Activated CD4-positive, alpha-beta memory T cell treated with anti-CD3 and anti-CD28 coated beads, Interleukin-2, amount 10 ng/mL, durations not matched to agents 7 days and 5 days (primary cell): ENCODE measurements at regions not wholly inside any gene's neighbourhood (a gene's known extent, or its start where the extent isn't known, plus 50 kb on each side); places are given as distances from the start of the nearest gene placed in this dataset.

Experiments used
- CTCF ChIA-PET: fragments of 350-600 bp; sonication (Branson Sonifier 250); formaldehyde crosslinking; loops from one replicate; lab custom pipeline; 2021; ENCODE audit warnings: antibody characterized with exemption, inconsistent platforms; lab: Charles Lee
- POLR2A ChIA-PET: fragments of 350-600 bp; sonication (Branson Sonifier 250); formaldehyde crosslinking; loops from one replicate; lab custom pipeline; 2021; ENCODE audit warnings: antibody characterized with exemption; lab: Charles Lee
- DNase-seq: peaks from one replicate; pipeline ENCODE4 v3.0.0-alpha.2; 2020
- H3K27ac Mint-ChIP-seq: one replicate; pipeline ENCODE4 v1.8.0; 2021; ENCODE audit warnings: mild to moderate bottlenecking, mixed read lengths
- H3K27me3 Mint-ChIP-seq: one replicate; pipeline ENCODE4 v1.8.0; 2021; ENCODE audit warnings: mixed read lengths
- H3K36me3 Mint-ChIP-seq: one replicate; pipeline ENCODE4 v1.8.0; 2021; ENCODE audit warnings: low read depth, mixed read lengths
- H3K4me1 Mint-ChIP-seq: one replicate; pipeline ENCODE4 v1.8.0; 2021; ENCODE audit warnings: mixed read lengths
- H3K4me3 Mint-ChIP-seq: one replicate; pipeline ENCODE4 v1.8.0; 2021; ENCODE audit warnings: mild to moderate bottlenecking, mixed read lengths
- H3K9me3 Mint-ChIP-seq: one replicate; pipeline ENCODE4 v1.8.0; 2021; ENCODE audit warnings: mixed read lengths

GRCh38 chr2:8165550-8165949 is 516.3 kb upstream of the ID2 start:
- DNase-seq: no peak
- Mint-ChIP-seq H3K4me3 (no peak overlapping the region), H3K4me1 (peaks cover 10% of the 10 kb centered on the region), H3K36me3 (peaks cover 6% of the 10 kb centered on the region), H3K27me3 (peaks cover 2% of the 10 kb centered on the region), H3K9me3 (peaks cover 8% of the 10 kb centered on the region), H3K27ac (no peak overlapping the region)
- ChIA-PET CTCF (no interaction called here), POLR2A (no interaction called here)

- no peak for DNase-seq
- peaks cover 2% of the 10 kb centered on the region for H3K27me3 Mint-ChIP-seq
- ChIA-PET CTCF (no interaction called here), POLR2A (no interaction called here)
- peaks cover 6% of the 10 kb centered on the region for H3K36me3 Mint-ChIP-seq
- H3K4me1 Mint-ChIP-seq: peaks cover 10% of the 10 kb centered on the region
- no peak overlapping the region for H3K4me3 Mint-ChIP-seq
- H3K27ac Mint-ChIP-seq: no peak overlapping the region
- H3K9me3 Mint-ChIP-seq: peaks cover 17% of the 10 kb centered on the region
These were observed 513.7 kb upstream of the ID2 start for GRCh38 chr2:8168022-8168717.

GRCh38 chr2:8168876-8169424 is 512.9 kb upstream of the ID2 start:
- Mint-ChIP-seq H3K4me1 (peaks cover 10% of the 10 kb centered on the region), H3K9me3 (peaks cover 14% of the 10 kb centered on the region), H3K36me3 (peaks cover 3% of the 10 kb centered on the region), H3K27ac (no peak overlapping the region), H3K4me3 (no peak overlapping the region), H3K27me3 (peaks cover 2% of the 10 kb centered on the region)
- DNase-seq: no peak
- ChIA-PET POLR2A (no interaction called here), CTCF (no interaction called here)

GRCh38 chr2:8169443-8169842 is 512.4 kb upstream of the ID2 start:
- peaks cover 3% of the 10 kb centered on the region for H3K36me3 Mint-ChIP-seq
- H3K4me3 Mint-ChIP-seq: no peak overlapping the region
- peaks cover 2% of the 10 kb centered on the region for H3K27me3 Mint-ChIP-seq
- peaks cover 14% of the 10 kb centered on the region for H3K9me3 Mint-ChIP-seq
- no peak overlapping the region for H3K27ac Mint-ChIP-seq
- peaks cover 10% of the 10 kb centered on the region for H3K4me1 Mint-ChIP-seq
- no peak for DNase-seq
- CTCF ChIA-PET: no interaction called here
- POLR2A ChIA-PET: no interaction called here

- Mint-ChIP-seq H3K4me1 (peaks cover 10% of the 10 kb centered on the region), H3K4me3 (no peak overlapping the region), H3K36me3 (peaks cover 6% of the 10 kb centered on the region), H3K27ac (no peak overlapping the region), H3K27me3 (peaks cover 9% of the 10 kb centered on the region), H3K9me3 (peaks cover 14% of the 10 kb centered on the region)
- ChIA-PET CTCF (no interaction called here), POLR2A (interaction anchor here (1.2 kb wide), 1 partner anchor 443 kb away, joined by 3 read pairs; no protein-coding TSS in a partner anchor)
- DNase-seq: no peak
These were observed 511.1 kb upstream of the ID2 start for GRCh38 chr2:8170552-8171327.

GRCh38 chr2:8171608-8172007 is 510.2 kb upstream of the ID2 start:
- Mint-ChIP-seq H3K9me3 (peaks cover 12% of the 10 kb centered on the region), H3K4me3 (no peak overlapping the region)

GRCh38 chr2:8172661-8173060 is 509.2 kb upstream of the ID2 start:
- peaks cover 10% of the 10 kb centered on the region for H3K4me1 Mint-ChIP-seq
- H3K27ac Mint-ChIP-seq: no peak overlapping the region
- ChIA-PET CTCF (no interaction called here), POLR2A (no interaction called here)
- no peak overlapping the region for H3K4me3 Mint-ChIP-seq
- H3K27me3 Mint-ChIP-seq: peaks cover 7% of the 10 kb centered on the region
- no peak for DNase-seq
- peaks cover 12% of the 10 kb centered on the region for H3K9me3 Mint-ChIP-seq
- peaks cover 6% of the 10 kb centered on the region for H3K36me3 Mint-ChIP-seq

More at GRCh38 chr2:8171608-8172007, 510.2 kb upstream of the ID2 start:
- H3K27me3 Mint-ChIP-seq: peaks cover 7% of the 10 kb centered on the region
- POLR2A ChIA-PET: no interaction called here
- no peak for DNase-seq
- CTCF ChIA-PET: no interaction called here
- peaks cover 10% of the 10 kb centered on the region for H3K4me1 Mint-ChIP-seq
- no peak overlapping the region for H3K27ac Mint-ChIP-seq
- H3K36me3 Mint-ChIP-seq: peaks cover 6% of the 10 kb centered on the region

GRCh38 chr2:8174641-8175257 is 507.1 kb upstream of the ID2 start:
- ChIA-PET CTCF (no interaction called here), POLR2A (no interaction called here)
- Mint-ChIP-seq H3K27me3 (peaks cover 7% of the 10 kb centered on the region), H3K9me3 (peaks cover 15% of the 10 kb centered on the region), H3K36me3 (peaks cover 6% of the 10 kb centered on the region), H3K4me1 (no peaks in the 10 kb centered on the region), H3K27ac (no peak overlapping the region), H3K4me3 (no peak overlapping the region)
- DNase-seq: no peak

- ChIA-PET CTCF (no interaction called here), POLR2A (no interaction called here)
- Mint-ChIP-seq H3K4me1 (no peaks in the 10 kb centered on the region), H3K9me3 (peaks cover 14% of the 10 kb centered on the region), H3K27ac (no peak overlapping the region), H3K36me3 (peaks cover 9% of the 10 kb centered on the region), H3K27me3 (peaks cover 7% of the 10 kb centered on the region), H3K4me3 (no peak overlapping the region)
- DNase-seq: no peak
These were observed 505.0 kb upstream of the ID2 start for GRCh38 chr2:8176887-8177286.

- Mint-ChIP-seq H3K4me3 (no peak overlapping the region), H3K27me3 (peaks cover 7% of the 10 kb centered on the region)
These were observed 504.3 kb upstream of the ID2 start for GRCh38 chr2:8177566-8177965.

GRCh38 chr2:8178911-8179310 is 502.9 kb upstream of the ID2 start:
- POLR2A ChIA-PET: no interaction called here

More at GRCh38 chr2:8177566-8177965, 504.3 kb upstream of the ID2 start:
- no peak overlapping the region for H3K27ac Mint-ChIP-seq
- POLR2A ChIA-PET: no interaction called here
- peaks cover 10% of the 10 kb centered on the region for H3K9me3 Mint-ChIP-seq
- no peaks in the 10 kb centered on the region for H3K4me1 Mint-ChIP-seq
- DNase-seq: no peak
- peaks cover 9% of the 10 kb centered on the region for H3K36me3 Mint-ChIP-seq
- CTCF ChIA-PET: no interaction called here

GRCh38 chr2:8189316-8189715 is 492.5 kb upstream of the ID2 start:
- DNase-seq: no peak
- POLR2A ChIA-PET: no interaction called here
- peaks cover 5% of the 10 kb centered on the region for H3K36me3 Mint-ChIP-seq
- no peak overlapping the region for H3K4me3 Mint-ChIP-seq
- H3K27ac Mint-ChIP-seq: no peak overlapping the region
- peaks cover 2% of the 10 kb centered on the region for H3K9me3 Mint-ChIP-seq
- no peaks in the 10 kb centered on the region for H3K4me1 Mint-ChIP-seq
- H3K27me3 Mint-ChIP-seq: peaks cover 6% of the 10 kb centered on the region
- CTCF ChIA-PET: no interaction called here

More at GRCh38 chr2:8178911-8179310, 502.9 kb upstream of the ID2 start:
- Mint-ChIP-seq H3K9me3 (peaks cover 7% of the 10 kb centered on the region), H3K36me3 (peaks cover 9% of the 10 kb centered on the region), H3K4me1 (no peaks in the 10 kb centered on the region), H3K4me3 (no peak overlapping the region), H3K27me3 (peaks cover 7% of the 10 kb centered on the region), H3K27ac (no peak overlapping the region)
- DNase-seq: no peak
- CTCF ChIA-PET: no interaction called here

- H3K27me3 Mint-ChIP-seq: peaks cover 6% of the 10 kb centered on the region
- H3K27ac Mint-ChIP-seq: no peak overlapping the region
- POLR2A ChIA-PET: no interaction called here
These were observed 491.6 kb upstream of the ID2 start for GRCh38 chr2:8190279-8190678.

More at GRCh38 chr2:8190279-8190678, 491.6 kb upstream of the ID2 start:
- H3K36me3 Mint-ChIP-seq: peaks cover 5% of the 10 kb centered on the region
- CTCF ChIA-PET: no interaction called here
- H3K4me3 Mint-ChIP-seq: no peak overlapping the region
- DNase-seq: no peak
- H3K4me1 Mint-ChIP-seq: no peaks in the 10 kb centered on the region
- H3K9me3 Mint-ChIP-seq: no peaks in the 10 kb centered on the region
